UCSD-AML1 (cell line): ENCODE measurements at regions not wholly inside any gene's neighbourhood (a gene's known extent, or its start where the extent isn't known, plus 50 kb on each side); places are given as distances from the start of the nearest gene placed in this dataset.

Experiments
- DNase-seq: peaks from one replicate; lab custom pipeline; 2025; ENCODE audit not compliant: unreplicated experiment; lab: John Stamatoyannopoulos, UW

GRCh38 chr2:16128746-16129610, 188.6 kb downstream of the MYCN start:
- no peak for DNase-seq

GRCh38 chr2:16127958-16128357, 187.6 kb downstream of the MYCN start:
- no peak for DNase-seq

- DNase-seq = no peak
Measured at GRCh38 chr2:16127276-16127940, 187.1 kb downstream of the MYCN start.

GRCh38 chr2:16126517-16127275, 186.3 kb downstream of the MYCN start:
- no peak for DNase-seq

GRCh38 chr2:16125614-16126516, 185.5 kb downstream of the MYCN start:
- no peak for DNase-seq

- no peak for DNase-seq
Measured at GRCh38 chr2:16124881-16125613, 184.7 kb downstream of the MYCN start.

- no peak for DNase-seq
Measured at GRCh38 chr2:16123856-16124780, 183.8 kb downstream of the MYCN start.

- DNase-seq = no peak
Measured at GRCh38 chr2:16123421-16123820, 183.1 kb downstream of the MYCN start.

GRCh38 chr2:16122556-16122955, 182.2 kb downstream of the MYCN start:
- no peak for DNase-seq

- no peak for DNase-seq
Measured at GRCh38 chr2:16121986-16122390, 181.6 kb downstream of the MYCN start.

GRCh38 chr2:16121231-16121985, 181.1 kb downstream of the MYCN start:
- DNase-seq = no peak

GRCh38 chr2:16120591-16121180, 180.3 kb downstream of the MYCN start:
- DNase-seq = no peak

GRCh38 chr2:16119741-16120140, 179.4 kb downstream of the MYCN start:
- no peak for DNase-seq

- DNase-seq = no peak
Measured at GRCh38 chr2:16118611-16119590, 178.6 kb downstream of the MYCN start.

GRCh38 chr2:16117791-16118610, 177.7 kb downstream of the MYCN start:
- no peak for DNase-seq
